NAMALWA (cell line): ENCODE measurements at regions not wholly inside any gene's neighbourhood (a gene's known extent, or its start where the extent isn't known, plus 50 kb on each side); places are given as distances from the start of the nearest gene placed in this dataset.
"Not testable (repeated sequence)": the region's sequence is repeated elsewhere in the genome, so short reads cannot be mapped to it uniquely, and the experiment has no call there.

ENCODE experiments used
- DNase-seq: peaks from one replicate; pipeline ENCODE4 v3.0.0-alpha.2; 2015; ENCODE audit warnings: low spot score

GRCh38 chr12:34304546-34304945 is 282.2 kb downstream of the ALG10 start:
- DNase-seq: no peak

DNA sequence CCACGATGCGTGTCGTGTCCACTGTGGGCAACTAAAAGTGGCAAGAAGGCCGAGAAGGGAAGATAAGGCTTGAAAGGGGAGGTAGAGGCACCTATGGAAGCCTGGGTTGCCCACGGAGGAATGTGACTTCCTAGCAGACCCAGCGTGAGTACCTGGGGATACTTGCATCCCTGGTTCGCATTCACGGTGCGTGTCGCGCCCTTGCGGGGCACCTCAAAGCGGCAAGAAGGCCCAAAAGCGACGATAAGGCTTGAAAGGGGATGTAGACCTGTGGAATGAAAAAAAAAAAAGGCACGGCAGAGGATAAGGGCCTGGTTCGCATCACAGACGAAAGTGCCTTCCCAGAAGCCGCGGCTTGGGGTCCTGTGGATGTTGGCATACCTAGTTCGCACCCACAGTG is 282.9 kb downstream of the ALG10 start:
- DNase-seq: no peak

- DNase-seq: no peak
Measured at GRCh38 chr12:34306133-34306830, 284.0 kb downstream of the ALG10 start.

DNA sequence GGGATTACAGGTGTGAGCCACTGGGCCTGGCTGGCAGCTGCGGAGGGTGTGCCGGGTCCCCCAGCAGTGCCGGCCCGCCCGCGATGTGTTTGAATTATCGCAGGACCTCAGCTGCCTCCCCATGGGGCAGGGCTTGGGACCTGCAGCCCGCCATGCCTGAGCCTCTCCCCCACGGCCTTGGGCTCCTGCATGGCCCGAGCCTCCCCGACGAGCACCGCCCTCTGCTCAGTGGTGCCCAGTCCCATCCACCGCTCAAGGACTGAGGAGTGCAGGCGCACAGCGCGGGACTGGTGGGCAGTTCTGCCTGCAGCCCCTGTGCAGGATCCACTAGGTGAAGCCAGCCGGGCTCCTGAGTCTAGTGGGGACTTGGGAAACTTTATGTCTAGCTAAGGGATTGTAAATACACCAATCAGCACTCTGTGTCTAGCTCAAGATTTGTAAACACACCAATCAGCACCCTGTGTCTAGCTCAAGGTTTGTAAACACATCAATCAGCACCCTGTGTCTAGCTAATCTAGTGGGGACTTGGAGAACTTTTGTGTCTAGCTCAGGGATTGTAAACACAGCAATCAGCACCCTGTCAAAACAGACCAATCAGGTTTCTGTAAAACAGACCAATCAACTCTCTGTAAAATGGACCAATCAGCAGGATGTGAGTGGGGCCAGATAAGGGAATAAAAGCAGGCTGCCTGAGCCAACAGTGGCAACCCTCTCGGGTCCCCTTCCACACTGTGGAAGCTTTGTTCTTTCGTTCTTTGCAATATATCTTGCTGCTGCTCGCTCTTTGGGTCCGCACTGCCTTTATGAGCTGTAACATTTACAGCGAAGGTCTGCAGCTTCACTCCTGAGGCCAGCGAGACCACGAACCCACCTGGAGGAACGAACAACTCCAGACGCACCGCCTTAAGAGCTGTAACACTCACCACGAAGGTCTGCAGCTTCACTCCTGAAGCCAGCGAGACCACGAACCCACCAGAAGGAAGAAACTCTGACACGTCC is 287.8 kb downstream of the ALG10 start:
- DNase-seq: not testable (repeated sequence)

DNA sequence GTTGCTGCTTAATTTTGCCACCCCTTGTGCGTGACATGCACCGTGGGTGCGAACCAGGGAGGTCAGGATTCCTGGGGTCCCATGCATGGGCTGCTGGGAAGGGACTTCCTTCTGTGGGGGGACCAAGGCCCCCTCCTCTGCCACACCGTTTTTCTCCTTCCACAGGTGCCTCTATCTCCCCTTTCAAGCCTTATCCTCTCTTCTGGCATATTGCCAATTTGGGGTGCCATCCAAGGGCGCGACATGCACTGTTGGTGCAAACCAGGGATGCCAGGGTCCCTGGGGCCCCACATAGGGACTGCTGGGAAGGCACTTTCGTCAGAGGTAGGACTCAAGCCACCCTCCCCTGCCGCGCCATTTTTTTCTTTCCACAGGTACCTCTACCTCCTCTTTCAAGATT is 289.0 kb downstream of the ALG10 start:
- no peak for DNase-seq

DNA sequence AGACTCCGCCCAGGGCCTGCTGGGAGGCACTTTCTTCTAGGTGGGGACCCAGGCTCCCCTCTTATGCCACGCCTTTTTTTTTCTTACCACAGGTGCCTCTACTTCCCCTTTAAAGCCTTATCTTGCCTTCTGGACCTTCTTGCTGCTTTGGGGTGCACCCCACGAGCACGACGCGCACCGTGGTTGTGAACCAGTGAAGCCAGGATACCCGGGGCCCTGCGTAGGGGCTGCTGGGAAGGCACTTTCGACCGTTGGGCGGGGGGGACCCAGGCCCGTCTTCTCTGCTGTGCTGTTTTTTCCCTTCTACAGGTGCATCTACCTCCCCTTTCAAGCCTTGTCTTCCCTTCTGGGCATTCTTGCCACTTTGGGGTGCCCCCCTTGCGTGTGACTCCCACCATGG is 305.4 kb downstream of the ALG10 start:
- DNase-seq: no peak

- DNase-seq: no peak
Measured at GRCh38 chr12:34333337-34333736, 311.0 kb downstream of the ALG10 start.

DNA sequence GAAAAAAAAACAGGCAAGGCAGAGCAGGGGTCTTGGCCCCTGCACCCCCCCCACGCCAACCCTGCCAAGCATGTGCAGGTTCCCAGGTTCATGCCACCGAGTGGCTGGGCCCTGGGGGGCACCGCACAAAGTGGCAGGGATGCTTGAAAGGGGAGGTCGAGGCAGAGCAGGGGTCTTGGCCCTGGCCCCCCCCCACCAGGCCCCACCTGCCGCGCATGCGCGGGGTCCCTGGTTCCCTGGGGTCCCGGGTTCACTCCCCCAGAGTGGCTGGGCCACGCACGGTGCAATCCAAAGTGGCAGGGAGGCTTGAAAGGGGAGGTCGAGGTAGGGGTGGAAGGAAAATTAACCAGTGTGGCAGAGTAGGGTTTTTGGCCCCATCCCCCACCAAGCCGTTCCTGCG is 312.2 kb downstream of the ALG10 start:
- no peak for DNase-seq

GRCh38 chr12:34334953-34335743 is 312.9 kb downstream of the ALG10 start:
- DNase-seq: no peak

GRCh38 chr12:34335819-34336262 is 313.5 kb downstream of the ALG10 start:
- DNase-seq: no peak

DNA sequence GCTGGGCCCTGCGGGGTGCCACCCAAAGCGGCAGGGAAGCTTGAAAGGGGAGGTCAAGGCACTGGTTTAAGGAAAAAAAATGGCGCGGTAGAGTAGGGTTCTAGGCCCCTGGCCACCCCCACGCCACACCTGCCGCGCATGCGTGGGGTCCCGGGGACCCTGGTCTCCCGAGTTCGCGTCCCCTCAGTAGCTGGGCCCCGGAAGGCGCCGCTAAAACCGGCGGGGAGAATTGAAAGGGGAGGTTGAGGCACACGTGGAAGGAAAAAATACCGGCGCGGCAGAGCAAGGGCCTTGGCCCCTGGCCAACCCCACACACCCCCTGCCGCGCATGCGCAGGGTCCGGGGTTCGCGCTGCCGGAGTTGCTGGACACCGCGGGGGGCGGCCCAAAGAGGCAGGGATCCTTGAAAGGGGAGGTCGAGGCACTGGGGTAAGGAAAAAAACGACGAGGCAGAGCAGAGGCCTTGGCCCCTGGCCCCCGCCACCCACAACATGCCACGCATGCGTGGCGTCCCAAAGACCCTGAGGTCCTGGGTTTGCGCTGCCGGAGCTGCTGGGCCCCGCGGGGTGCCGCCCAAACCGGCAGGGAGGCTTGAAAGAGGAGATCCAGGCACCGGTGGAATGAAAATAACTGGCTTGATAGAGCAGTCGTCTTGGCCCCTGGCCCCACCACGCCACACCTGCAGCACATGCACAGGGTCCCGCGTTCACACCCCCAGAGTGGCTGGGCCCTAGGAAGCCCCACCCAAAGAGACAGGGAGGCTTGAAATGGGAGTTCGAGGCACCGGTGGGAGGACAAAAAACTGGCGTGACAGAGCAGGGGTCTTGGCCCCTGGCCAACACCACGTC is 314.5 kb downstream of the ALG10 start:
- DNase-seq: no peak

DNA sequence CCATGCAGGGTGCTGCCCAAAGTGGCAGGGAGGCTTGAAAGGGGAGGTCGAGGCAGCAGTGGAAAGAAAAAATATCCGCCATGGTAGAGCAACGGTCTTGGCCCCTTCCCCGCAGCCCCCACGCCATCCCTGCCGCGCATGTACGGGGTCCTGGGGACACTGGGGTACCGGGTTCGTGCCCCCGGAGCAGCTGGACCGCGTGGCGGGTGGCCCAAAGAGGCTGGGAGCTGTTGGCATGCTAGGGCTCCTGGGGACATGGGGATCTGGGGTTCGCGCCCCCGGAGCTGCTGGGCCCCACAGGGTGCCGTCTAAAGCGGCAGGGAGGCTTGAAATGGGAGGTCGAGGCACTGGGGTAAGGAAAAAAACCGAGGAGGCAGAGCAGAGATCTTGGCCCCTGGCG is 316.5 kb downstream of the ALG10 start:
- DNase-seq: no peak

DNA sequence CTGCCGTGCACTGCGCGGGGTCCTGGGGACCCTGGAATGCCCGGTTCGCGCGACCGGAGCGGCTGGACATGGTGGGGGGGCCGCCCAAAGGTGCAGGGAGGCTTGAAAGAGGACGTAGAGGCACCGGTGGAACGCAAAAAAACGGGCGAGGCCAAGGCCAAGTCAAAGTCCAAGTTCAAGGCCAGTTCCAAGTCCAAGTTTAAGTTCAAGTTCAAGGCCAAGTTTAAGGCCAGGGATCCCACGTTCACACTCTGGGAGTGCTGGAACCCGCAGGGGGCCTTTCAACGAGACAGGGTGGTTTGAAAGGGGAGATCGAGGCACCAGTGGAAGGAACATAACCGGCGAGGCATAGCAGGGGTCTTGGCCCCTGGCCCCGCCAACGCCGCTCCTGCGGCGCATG is 317.6 kb downstream of the ALG10 start:
- no peak for DNase-seq

GRCh38 chr12:34340534-34341361 is 318.5 kb downstream of the ALG10 start:
- no peak for DNase-seq

GRCh38 chr12:34341362-34341733 is 319.1 kb downstream of the ALG10 start:
- no peak for DNase-seq

- DNase-seq: no peak
Measured at GRCh38 chr12:34342048-34342447, 319.8 kb downstream of the ALG10 start.

- no peak for DNase-seq
Measured at GRCh38 chr12:34343345-34343744, 321.0 kb downstream of the ALG10 start.

DNA sequence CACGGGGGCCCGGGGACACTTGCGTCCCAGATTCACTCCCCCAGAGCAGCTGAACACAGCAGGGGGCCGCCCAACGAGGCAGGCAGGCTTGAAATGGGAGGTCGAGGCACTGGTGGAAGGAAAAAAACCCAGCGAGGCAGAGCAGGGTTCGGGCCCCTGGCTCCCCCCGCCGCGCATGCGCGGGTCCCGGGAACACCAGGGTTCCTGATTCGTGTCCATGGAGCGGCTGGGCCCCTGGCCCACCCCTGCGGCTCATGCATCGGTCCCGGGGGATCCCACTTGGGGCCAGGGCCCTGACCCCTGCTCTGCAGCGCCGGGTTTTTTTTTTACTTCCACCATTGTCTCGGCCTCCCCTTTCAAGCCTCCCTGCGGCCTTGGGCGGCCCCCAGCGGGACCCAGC is 321.5 kb downstream of the ALG10 start:
- no peak for DNase-seq

GRCh38 chr12:34344851-34345522 is 322.7 kb downstream of the ALG10 start:
- no peak for DNase-seq

GRCh38 chr12:34345801-34346200 is 323.5 kb downstream of the ALG10 start:
- no peak for DNase-seq
